ENCODE measurements at regions not wholly inside any gene's neighbourhood (a gene's known extent, or its start where the extent isn't known, plus 50 kb on each side); places are given as distances from the start of the nearest gene placed in this dataset.

DNA sequence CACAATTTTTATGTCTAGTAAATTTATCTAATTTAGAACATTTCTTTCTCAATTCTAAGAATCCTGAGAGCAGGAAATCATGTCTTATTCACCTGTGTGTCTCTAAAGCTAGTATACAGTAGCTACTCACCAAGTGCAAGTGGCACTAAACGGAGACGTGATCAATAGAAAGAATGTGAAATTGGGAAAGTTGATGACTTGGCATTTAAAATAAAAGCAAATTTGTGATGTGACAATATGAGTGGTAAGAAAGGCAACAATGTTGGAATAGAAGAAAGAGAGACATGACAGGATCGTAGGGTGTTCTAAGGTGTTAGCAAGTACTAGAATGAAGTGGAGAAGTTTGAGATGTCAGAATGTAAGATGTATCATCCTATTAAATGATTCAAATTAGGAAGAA, 725.9 kb downstream of the BCKDHB start:
- TF ChIP-seq EZH2phosphoT487 (IDR thresholded peaks at IDR 0.05; ENCODE audit: insufficient read depth, low read depth) (no peak), EZH2 (IDR thresholded peaks at IDR 0.05; ENCODE audit: insufficient read depth, poor library complexity, severe bottlenecking) (no peak)

Data from GM23248 (cell line).